PC-3 (cell line): ENCODE measurements at regions not wholly inside any gene's neighbourhood (a gene's known extent, or its start where the extent isn't known, plus 50 kb on each side); places are given as distances from the start of the nearest gene placed in this dataset.
"Not testable (repeated sequence)": the region's sequence is repeated elsewhere in the genome, so short reads cannot be mapped to it uniquely, and the experiment has no call there.

Source experiments
- EZH2 ChIP-seq: fragments of 300-600 bp; sonication (generic); IDR thresholded peaks from one replicate; pipeline ENCODE4 v1.6.1; 2017; ENCODE audit warnings: antibody characterized with exemption, mild to moderate bottlenecking, low read length; ENCODE audit not compliant: unreplicated experiment
- TF ChIP-seq, protein P1 (sequence below): fragments of 300-600 bp; sonication (generic); conservative IDR thresholded peaks from 2 replicates; pipeline ENCODE4 v1.5.1; 2017; ENCODE audit warnings: antibody characterized with exemption, low read depth, mild to moderate bottlenecking, low read length

DNA sequence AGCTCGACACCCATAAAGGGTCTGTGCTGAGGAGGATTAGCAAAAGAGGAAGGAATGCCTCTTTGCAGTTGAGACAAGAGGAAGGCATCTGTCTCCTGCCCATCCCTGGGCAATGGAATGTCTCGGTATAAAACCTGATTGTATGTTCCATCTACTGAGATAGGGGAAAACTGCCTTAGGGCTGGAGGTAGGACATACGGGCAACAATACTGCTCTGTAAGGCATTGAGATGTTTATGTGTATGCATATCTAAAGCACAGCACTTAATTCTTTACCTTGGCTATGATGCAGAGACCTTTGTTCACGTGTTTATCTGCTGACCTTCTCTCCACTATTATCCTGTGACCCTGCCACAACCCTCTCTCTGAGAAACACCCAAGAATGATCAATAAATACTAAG, 210.7 kb downstream of the POTED start:
- TF ChIP-seq, protein P1, sequence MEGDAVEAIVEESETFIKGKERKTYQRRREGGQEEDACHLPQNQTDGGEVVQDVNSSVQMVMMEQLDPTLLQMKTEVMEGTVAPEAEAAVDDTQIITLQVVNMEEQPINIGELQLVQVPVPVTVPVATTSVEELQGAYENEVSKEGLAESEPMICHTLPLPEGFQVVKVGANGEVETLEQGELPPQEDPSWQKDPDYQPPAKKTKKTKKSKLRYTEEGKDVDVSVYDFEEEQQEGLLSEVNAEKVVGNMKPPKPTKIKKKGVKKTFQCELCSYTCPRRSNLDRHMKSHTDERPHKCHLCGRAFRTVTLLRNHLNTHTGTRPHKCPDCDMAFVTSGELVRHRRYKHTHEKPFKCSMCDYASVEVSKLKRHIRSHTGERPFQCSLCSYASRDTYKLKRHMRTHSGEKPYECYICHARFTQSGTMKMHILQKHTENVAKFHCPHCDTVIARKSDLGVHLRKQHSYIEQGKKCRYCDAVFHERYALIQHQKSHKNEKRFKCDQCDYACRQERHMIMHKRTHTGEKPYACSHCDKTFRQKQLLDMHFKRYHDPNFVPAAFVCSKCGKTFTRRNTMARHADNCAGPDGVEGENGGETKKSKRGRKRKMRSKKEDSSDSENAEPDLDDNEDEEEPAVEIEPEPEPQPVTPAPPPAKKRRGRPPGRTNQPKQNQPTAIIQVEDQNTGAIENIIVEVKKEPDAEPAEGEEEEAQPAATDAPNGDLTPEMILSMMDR: not testable (repeated sequence)
- TF ChIP-seq EZH2: not testable (repeated sequence)
